NCI-H146 treated with DMSO at 0.1 percent for 48 hours (cell line): ENCODE measurements at regions not wholly inside any gene's neighbourhood (a gene's known extent, or its start where the extent isn't known, plus 50 kb on each side); places are given as distances from the start of the nearest gene placed in this dataset.
"Not testable (repeated sequence)": the region's sequence is repeated elsewhere in the genome, so short reads cannot be mapped to it uniquely, and the experiment has no call there.

ENCODE experiments used
- DNase-seq: peaks from one replicate; lab custom pipeline; 2025; ENCODE audit not compliant: unreplicated experiment; lab: John Stamatoyannopoulos, UW

- no peak for DNase-seq
Measured at GRCh38 chr4:123025398-123025797, 103.0 kb upstream of the NUDT6 start.

GRCh38 chr4:123026015-123026414 is 103.6 kb upstream of the NUDT6 start:
- DNase-seq: not testable (repeated sequence)

GRCh38 chr4:123031664-123032063 is 109.3 kb upstream of the NUDT6 start:
- DNase-seq: no peak

GRCh38 chr4:123034023-123034422 is 111.6 kb upstream of the NUDT6 start:
- DNase-seq: no peak

GRCh38 chr4:123035239-123035638 is 112.8 kb upstream of the NUDT6 start:
- DNase-seq: no peak

GRCh38 chr4:123037804-123038203 is 115.4 kb upstream of the NUDT6 start:
- DNase-seq: no peak

GRCh38 chr4:123042095-123042494 is 119.7 kb upstream of the NUDT6 start:
- no peak for DNase-seq

- DNase-seq: no peak
Measured at GRCh38 chr4:123043013-123043412, 120.6 kb upstream of the NUDT6 start.

GRCh38 chr4:123043793-123044425 is 121.5 kb upstream of the NUDT6 start:
- no peak for DNase-seq

GRCh38 chr4:123046096-123046495 is 123.7 kb upstream of the NUDT6 start:
- no peak for DNase-seq

GRCh38 chr4:123050018-123050417 is 127.6 kb upstream of the NUDT6 start:
- no peak for DNase-seq

GRCh38 chr4:123052007-123052406 is 129.6 kb upstream of the NUDT6 start:
- DNase-seq: no peak

- DNase-seq: no peak
Measured at GRCh38 chr4:123055943-123056342, 133.5 kb upstream of the NUDT6 start.

GRCh38 chr4:123060039-123060770 is 137.8 kb upstream of the NUDT6 start:
- no peak for DNase-seq

GRCh38 chr4:123064390-123064789 is 142.0 kb upstream of the NUDT6 start:
- DNase-seq: no peak

- DNase-seq: no peak
Measured at GRCh38 chr4:123068081-123068480, 145.7 kb upstream of the NUDT6 start.

GRCh38 chr4:123072060-123072459 is 149.7 kb upstream of the NUDT6 start:
- no peak for DNase-seq

GRCh38 chr4:123073650-123074049 is 151.3 kb upstream of the NUDT6 start:
- no peak for DNase-seq

GRCh38 chr4:123077330-123077729 is 154.9 kb upstream of the NUDT6 start:
- DNase-seq: no peak

- no peak for DNase-seq
Measured at GRCh38 chr4:123081971-123082370, 159.6 kb upstream of the NUDT6 start.

GRCh38 chr4:123083646-123084045 is 161.2 kb upstream of the NUDT6 start:
- DNase-seq: no peak

- no peak for DNase-seq
Measured at GRCh38 chr4:123088501-123088900, 166.1 kb upstream of the NUDT6 start.

- DNase-seq: no peak
Measured at GRCh38 chr4:123090886-123091285, 168.5 kb upstream of the NUDT6 start.
